PC-3 (cell line): ENCODE measurements at regions not wholly inside any gene's neighbourhood (a gene's known extent, or its start where the extent isn't known, plus 50 kb on each side); places are given as distances from the start of the nearest gene placed in this dataset.

Source experiments
- CTCF ChIP-seq: fragments of 300-600 bp; sonication (generic); conservative IDR thresholded peaks from 2 replicates; pipeline ENCODE4 v1.5.1; 2017; ENCODE audit warnings: antibody characterized with exemption, low read depth, mild to moderate bottlenecking, low read length
- EZH2phosphoT487 ChIP-seq: fragments of 300-600 bp; sonication (generic); IDR thresholded peaks from 2 replicates; pipeline ENCODE4 v1.6.1; 2018; ENCODE audit warnings: mild to moderate bottlenecking, antibody characterized with exemption, low read length, borderline replicate concordance

GRCh38 chr1:170316270-170316669, 170.5 kb downstream of the NTMT2 start:
- no peak for TF ChIP-seq CTCF
- no peak for TF ChIP-seq EZH2phosphoT487
